HG02885 (cell line): ENCODE measurements at regions not wholly inside any gene's neighbourhood (a gene's known extent, or its start where the extent isn't known, plus 50 kb on each side); places are given as distances from the start of the nearest gene placed in this dataset.

Experiments used
- ATAC-seq: cut with Tn5 transposase; IDR thresholded peaks from one replicate; pipeline ENCODE4 v1.9.1; 2021; ENCODE audit warnings: mild to moderate bottlenecking; ENCODE audit not compliant: unreplicated experiment, poor library complexity

DNA sequence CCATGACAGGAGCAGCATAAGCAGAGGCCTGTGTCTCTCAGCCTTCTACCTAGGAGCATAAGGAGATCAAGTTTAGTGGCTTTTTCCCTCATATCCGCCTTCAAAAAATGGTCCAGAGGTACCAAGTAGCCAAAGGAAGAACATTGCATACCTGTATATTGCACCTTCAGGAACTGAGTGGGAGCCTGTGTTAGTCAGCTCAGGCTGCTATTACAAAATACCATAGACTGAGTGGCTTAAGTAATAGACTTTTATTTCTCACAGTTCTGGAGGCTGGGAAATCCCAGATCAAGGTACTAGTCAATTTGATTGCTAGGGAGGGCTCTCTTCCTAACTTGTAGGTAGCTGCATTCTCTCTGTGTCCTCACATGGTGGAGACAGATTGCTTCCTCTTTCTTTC, 597.4 kb upstream of the PTGER4 start:
- no peak for ATAC-seq

DNA sequence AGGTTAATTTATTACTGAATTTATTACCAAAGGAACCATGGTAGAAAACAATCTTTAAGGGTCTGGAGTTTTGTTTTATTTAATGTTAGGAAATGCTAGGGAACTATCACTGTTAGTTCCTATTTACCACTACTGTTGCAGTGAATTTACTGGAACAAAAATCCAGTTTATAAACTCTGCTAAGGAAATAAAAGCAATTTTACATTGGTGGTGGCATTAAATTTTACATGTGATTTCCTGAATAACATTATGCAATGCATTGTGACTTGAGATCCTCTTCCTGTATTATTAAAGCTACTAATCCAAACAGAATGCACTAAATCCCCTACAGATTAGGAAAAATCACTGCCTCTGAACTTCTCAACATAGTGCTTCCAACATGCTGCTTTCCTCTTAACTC, 599.5 kb upstream of the PTGER4 start:
- ATAC-seq: no peak

DNA sequence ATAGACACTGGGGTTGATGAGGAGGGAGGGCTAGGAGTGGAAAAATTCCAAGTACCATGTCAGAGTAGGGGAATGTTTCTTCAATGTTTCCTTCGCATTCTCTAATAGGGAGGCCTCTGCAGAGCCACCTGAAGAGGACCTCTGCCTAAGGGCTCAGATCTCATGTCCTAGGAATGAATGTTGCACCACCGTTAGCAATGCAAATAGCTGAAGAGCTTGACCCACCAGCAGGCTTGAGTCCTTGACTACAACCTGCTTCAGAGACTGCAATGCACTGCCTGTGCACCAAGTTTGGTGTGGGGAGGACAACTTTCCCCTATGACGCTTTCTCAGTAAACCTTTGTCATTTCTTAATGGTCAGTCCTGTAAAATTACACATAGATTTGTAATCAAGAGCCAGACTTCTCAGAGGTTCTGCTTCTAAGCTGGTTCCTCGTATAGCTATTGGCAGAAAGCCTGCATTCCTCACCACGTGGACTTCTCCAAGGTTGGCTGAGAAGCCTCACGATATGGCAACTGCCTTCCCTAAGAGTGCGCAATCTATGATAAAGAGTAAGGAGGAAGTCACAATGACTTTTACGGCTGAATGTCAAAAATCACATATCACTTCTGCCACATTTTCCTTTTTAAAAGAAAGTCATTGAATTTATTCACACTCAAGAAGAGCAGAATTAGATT, 600.7 kb upstream of the PTGER4 start:
- ATAC-seq: no peak

DNA sequence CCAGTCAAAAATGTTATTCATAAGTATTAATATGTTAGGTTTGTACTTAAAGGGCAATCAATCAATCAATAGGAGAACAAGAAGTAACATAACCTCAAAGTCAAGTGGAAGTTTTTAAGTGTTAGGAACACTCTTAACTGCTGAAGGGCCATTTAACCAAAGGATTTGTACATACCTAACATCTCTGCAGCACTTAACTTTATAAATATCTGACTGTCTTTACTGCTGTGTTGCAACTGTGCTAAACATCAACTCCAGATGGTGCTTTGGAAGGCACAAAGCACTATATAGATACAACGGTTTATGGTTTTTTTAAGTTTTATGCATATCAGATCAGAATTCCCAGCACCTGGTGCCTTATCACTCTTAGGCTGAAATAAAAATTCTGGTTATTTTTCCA, 604.9 kb upstream of the PTGER4 start:
- no peak for ATAC-seq

DNA sequence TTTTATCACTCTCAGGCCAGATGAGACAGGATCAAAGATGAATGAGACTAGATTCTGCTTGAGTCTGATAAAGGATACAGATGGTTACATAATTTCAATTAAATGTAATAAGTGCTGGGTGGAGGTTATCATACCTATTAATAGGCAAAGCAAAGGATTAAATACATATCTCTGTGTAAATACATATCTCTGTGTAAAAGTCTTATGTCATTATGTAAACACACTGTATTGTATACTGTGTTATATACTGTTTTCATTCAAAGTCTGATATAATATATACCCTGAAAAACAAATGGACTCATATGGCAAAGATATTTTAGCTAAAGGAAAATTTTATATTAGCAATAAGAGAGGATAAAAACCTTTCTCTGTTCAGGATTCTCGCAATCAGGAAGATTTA, 605.8 kb upstream of the PTGER4 start:
- no peak for ATAC-seq

DNA sequence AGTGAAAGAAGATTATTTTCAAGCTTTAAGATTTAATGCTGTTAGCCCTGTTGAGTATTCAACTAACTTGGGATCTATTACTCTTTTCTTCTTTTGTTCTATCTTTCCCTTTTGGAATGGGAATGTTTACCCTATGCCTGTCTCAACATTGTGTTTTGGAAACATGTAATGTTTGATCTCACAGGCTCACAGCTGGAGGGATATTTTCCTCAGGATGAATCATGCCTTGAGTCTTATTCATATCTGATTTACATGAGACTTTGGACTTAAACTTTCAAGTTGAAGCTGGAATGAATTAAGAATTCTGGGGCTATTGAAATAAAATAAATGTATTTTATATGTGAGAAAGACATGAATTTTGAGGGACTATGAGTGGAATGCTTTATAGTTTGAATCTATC, 607.8 kb upstream of the PTGER4 start:
- no peak for ATAC-seq

DNA sequence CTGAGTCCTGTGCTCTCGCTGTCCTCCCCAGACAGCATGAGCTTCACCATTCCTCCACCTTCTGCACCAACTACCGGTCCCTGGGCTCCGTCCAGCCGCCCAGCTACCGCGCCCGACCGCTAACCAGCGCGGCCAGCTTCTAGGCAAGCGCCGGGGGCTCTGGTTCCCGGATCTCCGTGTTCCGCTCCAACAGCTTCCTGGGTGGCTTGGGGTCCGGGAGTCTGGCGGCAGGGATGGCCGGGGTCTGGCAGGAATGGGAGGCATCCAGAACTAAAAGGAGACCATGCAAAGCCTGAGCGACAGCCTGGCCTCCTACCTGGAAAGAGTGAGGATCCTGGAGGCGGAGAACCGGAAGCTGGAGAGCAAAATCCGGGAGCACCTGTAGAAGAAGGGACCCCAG, 613.1 kb upstream of the PTGER4 start:
- no peak for ATAC-seq

DNA sequence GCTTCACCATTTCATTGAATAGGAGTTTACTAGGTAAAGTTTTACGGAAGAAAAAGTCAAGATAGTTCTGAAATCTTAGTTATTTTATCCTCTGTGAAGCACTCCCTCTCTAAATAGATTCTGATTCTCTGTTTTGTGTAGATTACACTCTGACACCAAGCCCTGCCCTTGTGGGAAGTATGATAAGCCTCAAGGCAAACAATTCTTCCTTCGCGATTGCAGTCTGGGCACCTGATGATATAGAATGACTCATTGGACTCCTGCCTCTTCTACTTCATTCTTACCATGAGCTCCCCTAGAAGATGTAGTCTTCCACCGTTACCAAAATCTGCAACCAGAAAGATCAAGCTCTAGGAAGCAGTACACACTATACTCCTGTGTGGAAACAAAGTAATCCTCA, 626.9 kb upstream of the PTGER4 start:
- ATAC-seq: no peak

DNA sequence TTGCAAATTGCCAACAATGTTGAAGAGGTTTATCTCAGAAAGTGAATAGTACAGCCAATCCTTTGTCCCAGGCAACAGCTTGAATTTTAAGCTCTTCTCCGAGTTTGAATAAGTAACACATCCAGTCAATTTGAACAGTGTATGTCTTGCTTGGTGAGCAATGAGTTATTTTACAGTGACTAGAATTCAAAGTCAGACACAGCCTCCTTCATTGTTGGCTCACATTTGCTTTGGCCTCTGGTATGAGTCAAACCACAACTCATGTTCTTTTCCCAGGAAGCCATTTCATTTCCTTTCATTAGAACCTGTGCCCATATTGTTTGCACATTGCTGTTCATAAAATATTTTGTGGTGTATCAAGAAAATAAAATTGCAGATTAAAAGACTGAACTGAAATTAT, 622.0 kb upstream of the DAB2 start:
- ATAC-seq: no peak

DNA sequence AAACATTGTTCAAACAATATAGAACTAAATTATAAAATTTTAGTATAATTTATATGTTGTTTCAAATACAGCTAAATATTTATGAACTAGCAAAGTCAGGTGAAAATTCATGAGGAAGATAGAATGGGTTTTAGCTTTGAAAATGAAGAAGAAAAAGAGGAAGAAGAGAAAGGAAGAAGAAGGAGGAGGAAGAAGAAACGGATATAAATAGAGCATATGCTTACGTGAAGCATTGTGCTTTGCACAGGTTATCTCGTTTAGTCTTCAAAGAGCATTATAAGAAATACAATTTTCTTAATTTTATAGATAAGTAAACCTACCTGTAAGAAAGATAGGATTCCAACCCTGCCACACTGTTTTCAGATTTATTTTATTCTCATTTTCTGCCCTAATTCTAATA, 620.6 kb upstream of the DAB2 start:
- ATAC-seq: no peak

DNA sequence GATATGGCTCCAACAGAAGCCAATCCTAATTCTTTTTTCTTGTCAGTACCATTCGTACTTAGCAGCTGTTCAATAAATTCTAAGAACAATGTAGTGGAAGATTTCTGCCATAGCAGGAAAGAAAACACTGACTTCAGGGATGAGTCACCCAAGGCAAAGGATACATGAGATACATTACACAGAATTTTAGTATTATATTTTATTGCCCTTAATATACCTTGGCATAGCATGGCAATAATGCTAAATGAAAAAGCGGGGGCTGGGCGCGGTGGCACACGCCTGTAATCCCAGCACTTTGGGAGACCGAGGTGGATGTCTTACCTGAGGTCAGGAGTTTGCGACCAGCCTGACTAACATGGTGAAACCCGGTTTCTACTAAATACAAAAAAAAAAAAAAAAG, 619.1 kb upstream of the DAB2 start:
- no peak for ATAC-seq

DNA sequence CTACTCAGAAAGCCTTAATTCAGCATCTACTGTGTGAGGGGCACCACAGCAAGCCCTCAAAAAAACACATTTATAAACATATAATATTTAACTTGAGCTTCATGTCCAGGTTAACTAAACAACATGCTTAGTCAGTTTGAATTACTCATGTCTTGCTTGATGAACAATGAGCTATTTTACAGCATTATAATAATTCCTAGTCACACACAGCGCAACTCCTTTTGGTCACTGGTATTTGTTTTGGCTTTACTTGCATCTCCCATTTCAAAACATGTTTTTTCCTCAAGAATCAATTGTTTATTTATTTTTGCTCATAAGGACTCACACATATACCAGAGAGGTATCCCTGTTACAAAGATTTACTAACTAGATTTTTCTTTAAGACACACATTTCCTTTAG, 616.7 kb upstream of the DAB2 start:
- no peak for ATAC-seq

DNA sequence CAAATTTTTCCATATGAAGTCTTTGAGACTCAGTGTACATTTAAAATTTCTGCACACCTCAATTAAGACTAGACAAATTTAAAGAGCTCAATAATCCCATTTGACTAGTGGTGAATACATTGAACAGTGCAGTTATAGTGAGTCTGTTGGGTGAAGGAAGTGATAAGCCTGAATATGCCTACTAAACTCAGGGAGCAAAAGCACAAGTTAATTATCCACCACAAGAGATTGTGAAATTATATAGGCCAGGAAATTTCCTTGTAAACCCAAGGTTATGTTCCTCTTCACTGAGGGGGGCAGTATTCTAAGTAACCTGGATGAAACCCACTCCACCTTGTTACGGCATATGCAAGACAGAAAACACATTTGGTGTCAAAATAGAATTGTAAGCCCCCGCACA, 612.9 kb upstream of the DAB2 start:
- no peak for ATAC-seq

DNA sequence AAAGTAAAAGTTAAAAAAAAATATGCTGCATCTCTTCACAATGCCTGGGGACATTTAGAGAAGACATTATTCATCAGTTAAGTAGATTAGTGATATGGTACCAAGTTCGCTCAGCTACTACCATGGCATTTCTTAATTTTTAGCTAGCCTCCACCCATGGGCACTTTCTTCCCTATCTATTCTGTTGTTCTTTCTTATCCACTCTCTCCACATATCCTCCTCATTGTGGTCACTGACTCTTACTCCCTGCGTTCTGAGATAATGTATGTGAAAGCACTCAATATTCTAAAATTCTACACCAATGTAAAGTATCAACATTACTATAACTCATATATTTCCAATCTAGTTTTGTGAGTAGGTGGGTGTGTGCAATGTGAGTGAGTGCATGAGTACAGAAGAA, 609.7 kb upstream of the DAB2 start:
- ATAC-seq: no peak

DNA sequence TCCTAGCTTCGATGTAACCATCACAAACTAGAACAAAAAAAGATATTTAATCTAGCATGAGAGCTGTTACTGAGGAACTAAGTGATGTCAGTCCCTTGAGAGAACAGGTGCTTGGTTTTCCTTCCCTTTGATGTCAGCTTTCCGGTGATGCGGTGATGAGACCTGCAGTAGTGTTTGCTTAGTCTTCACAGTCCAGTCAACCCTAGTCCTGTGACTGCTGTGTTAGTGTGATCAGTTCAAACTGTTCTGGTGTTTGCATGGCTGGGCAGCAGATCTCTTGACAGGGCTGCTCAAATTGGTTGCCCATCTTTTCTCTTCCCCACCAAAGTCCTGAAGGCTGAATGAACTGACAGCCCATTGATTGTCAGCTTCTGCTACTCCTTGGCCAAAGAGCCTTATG, 608.6 kb upstream of the DAB2 start:
- peak; percentile 97 for ATAC-seq

DNA sequence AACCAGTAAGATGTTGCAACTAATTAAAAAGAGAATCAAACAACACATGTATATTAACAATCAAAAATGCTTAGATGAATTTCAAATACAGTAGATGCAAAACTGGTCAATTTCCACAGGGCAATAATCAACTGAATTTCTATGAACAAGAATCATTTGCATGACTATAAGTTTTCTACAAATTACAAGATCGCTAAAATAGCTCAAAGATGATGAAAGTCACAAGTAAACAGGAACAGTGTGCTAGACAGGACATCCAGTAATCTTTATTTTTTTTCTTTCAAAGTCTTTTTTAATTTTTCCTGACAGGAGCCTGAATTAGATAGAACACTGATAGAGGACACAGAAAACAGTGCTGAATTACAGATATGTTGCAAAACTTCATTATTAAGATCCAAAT, 608.2 kb upstream of the DAB2 start:
- peak; percentile 4 for ATAC-seq

DNA sequence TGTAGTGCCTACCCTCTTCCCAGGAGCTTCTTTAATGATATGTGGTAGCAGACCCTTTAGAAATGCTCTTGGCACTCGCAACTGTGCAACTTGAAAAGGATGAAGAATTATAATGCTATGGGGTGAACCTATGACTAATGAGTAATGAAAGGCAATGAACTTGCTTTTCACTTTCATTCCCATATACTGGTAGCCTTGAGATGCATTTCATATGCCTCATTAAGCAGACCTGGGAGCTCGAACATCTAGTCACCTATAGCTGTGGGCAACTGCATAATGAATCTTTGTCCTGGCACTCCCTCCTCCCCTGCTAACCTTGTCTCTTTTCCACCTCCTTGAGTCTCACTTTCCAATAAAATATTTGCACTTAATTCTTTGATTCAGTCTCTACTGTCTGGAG, 605.9 kb upstream of the DAB2 start:
- ATAC-seq: no peak

DNA sequence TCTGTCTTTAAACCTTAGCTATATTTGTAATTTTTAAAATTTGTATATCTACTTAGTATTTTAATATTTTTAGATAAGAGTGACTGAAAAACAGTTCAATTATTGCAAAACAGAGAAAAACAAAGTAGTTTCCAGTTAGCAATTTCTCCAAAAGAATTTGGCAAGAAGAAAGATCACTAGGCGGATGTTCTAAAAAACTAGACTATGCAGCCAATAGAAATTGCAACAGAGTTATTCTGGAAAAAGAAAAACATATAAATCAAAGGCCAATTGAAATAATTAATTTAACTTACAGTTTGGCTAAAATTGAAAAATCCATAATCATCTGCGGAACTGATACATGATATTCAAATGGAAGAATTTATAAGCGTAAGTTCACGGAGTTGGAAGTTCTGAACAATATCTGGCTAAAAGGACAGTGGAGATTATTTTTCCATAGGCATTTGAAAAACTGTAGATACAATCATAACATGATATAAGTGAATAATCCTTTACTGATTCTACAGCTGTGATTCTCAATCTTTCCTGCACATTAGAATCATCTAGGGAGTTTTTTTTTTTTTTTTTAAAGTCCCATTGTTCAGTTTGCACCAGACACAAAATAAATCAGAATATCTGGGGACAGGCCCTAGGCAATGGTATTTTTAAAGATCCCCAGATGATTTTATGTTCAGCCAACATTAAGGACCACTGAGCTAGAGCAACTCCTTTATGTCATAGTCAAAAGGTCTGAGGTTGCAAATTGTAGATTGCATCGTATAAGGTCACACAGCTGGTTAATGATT, 605.1 kb upstream of the DAB2 start:
- ATAC-seq: no peak

DNA sequence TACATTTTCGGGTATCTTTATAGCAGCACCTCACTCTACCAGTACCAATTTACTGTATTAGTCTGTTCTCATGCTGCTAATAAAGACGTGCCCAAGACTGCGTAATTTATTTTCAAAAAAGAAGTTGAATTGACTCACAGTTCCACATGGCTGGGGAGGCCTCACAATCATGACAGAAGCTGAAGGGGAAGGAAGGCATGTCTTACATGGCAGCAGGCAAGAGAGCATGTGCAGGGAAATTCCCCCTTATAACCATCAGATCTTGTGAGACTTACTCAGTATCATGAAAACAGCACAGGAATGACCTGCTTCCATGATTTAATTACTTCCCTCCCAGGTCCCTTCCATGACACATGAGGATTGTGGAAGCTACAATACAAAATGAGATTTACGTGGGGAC, 602.6 kb upstream of the DAB2 start:
- no peak for ATAC-seq

DNA sequence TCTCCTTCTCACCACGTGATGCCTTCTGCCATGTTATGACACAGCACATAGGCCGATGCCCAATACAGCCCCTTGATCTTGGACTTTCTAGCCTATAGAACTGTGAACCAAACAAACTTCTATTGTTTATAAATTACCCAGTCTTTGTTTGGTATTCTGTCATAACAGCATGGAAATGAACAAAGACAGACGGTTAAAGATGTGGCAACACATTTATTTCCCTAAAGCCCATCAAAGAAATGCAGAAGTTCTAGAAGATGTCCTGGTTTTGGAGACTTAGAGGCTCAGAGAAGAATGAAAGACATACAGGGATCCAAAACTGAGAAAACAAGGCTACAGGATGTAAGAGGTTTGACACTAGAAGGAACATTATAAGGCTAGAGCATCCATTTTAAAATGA, 600.8 kb upstream of the DAB2 start:
- no peak for ATAC-seq

DNA sequence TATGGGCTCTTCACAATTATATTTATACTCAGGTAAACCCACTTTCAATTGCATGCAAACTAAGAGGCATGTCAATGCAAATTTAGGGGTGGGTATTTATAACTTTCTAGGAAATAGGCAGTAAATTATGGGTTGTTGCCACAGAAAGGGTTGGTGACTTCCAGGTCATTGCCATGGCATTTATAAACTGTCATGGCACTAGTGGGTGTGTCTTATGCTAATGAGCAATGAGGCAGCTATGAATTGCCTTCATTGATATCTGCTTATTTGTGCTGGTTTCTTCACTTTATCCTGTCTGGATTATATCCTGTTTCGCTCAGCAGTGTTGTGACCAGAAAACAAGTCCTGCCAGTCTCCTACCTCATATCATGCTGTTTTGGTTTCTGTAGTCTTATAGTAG, 597.3 kb upstream of the DAB2 start:
- no peak for ATAC-seq

DNA sequence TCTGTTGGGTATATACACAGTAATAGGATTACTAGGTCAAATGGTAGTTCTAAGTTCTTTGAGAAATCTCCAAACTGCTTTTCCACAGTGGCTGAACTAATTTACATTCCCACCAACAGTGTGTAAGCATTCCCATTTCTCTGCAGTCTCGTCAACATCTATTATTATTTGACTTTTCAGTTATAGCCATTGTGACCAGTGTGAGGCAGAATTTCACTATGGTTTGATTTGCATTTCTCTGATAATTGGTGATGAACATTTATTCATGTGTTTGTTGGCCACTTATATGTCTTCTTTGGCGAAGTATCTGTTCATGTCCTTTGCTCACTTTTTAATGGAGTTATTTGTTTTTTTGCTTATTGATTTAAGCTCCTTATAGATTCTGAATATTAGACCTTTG, 596.2 kb upstream of the DAB2 start:
- no peak for ATAC-seq
